GM12878 (cell line): ENCODE measurements at regions not wholly inside any gene's neighbourhood (a gene's known extent, or its start where the extent isn't known, plus 50 kb on each side); places are given as distances from the start of the nearest gene placed in this dataset.

Source experiments
- ATAC-seq: fragments of 200-7000 bp; cut with Tn5 transposase; 3 replicates; pipeline ENCODE4 v1.9.1; 2020; ENCODE audit warnings: mild to moderate bottlenecking, moderate library complexity
- BruUV-seq: library from RNA; stranded (reverse); fragments of 400-500 nt; replicated peaks from 2 replicates; lab custom pipeline; 2021; lab: Mats Ljungman, UMichigan
- CTCF ChIA-PET: fragments of 300-600 bp; sonication (Branson Sonifier 250); formaldehyde crosslinking; extraction: SDS; loops from one replicate; lab custom pipeline; 2021; ENCODE audit warnings: inconsistent platforms; lab: Yijun Ruan, JAX
- POLR2A ChIA-PET: fragments of 350-600 bp; formaldehyde crosslinking; extraction: SDS; loops from one replicate; lab custom pipeline; 2021; ENCODE audit warnings: inconsistent platforms; lab: Charles Lee
- RAD21 ChIA-PET: fragments of 300-600 bp; sonication (Branson Sonifier 250); formaldehyde crosslinking; loops from one replicate; lab custom pipeline; 2023; ENCODE audit warnings: antibody characterized with exemption; ENCODE audit not compliant: unreplicated experiment; lab: Charles Lee
- SMC1A ChIA-PET: fragments of 300-600 bp; sonication (Branson Sonifier 250); formaldehyde crosslinking; loops from one replicate; lab custom pipeline; 2023; ENCODE audit not compliant: unreplicated experiment, uncharacterized antibody; lab: Charles Lee
- DNase-seq: peaks from one replicate; pipeline ENCODE4 v3.0.0-alpha.2; 2011; ENCODE audit warnings: low read depth, low spot score
- FAIRE-seq: peaks from 3 replicates; lab custom pipeline; 2011; peaks lifted over from hg19 to GRCh38; lab: Jason Lieb, UNC
- H2AFZ ChIP-seq: 2 replicates; pipeline ENCODE4 v1.6.0; 2011; ENCODE audit warnings: low read depth, low read length, control low read depth; ENCODE audit not compliant: control insufficient read depth
- H3K27ac ChIP-seq: 2 replicates; pipeline ENCODE4 v1.5.1; 2011; ENCODE audit warnings: control low read depth; ENCODE audit not compliant: control insufficient read depth, insufficient read depth
- H3K27me3 ChIP-seq, 2 experiments: replicated peaks in 1 of 2; 2 replicates each; pipeline versions ENCODE4 v1.6.0 to v1.6.1; 2011; ENCODE audit warnings: low read length in 1 of 2; ENCODE audit not compliant: control insufficient read depth in 2 of 2, insufficient read depth in 2 of 2
- H3K36me3 ChIP-seq, 2 experiments: 2 replicates each; pipeline ENCODE4 v1.5.1; 2011; ENCODE audit warnings: low read length in 1 of 2; ENCODE audit not compliant: control insufficient read depth in 2 of 2, insufficient read depth in 2 of 2
- H3K4me1 ChIP-seq: 2 replicates; pipeline ENCODE4 v1.6.1; 2011; ENCODE audit warnings: mild to moderate bottlenecking, low read length, moderate library complexity, mixed read lengths; ENCODE audit not compliant: control insufficient read depth, insufficient read depth
- H3K4me2 ChIP-seq: 2 replicates; pipeline ENCODE4 v1.6.0; 2011; ENCODE audit warnings: control low read depth; ENCODE audit not compliant: control insufficient read depth, insufficient read depth
- H3K4me3 ChIP-seq: fragments of 200-600 bp; sonication (generic); 2 replicates; pipeline ENCODE4 v1.5.1; 2016
- H3K79me2 ChIP-seq: 2 replicates; pipeline ENCODE4 v1.6.0; 2011; ENCODE audit warnings: low read length; ENCODE audit not compliant: control insufficient read depth, insufficient read depth
- H3K9ac ChIP-seq: 2 replicates; pipeline ENCODE4 v1.8.0; 2011; ENCODE audit warnings: low read length, control low read depth, mixed read lengths; ENCODE audit not compliant: control insufficient read depth, insufficient read depth
- H3K9me3 ChIP-seq: replicated peaks from 3 replicates; pipeline ENCODE4 v1.5.1; 2011; ENCODE audit warnings: mild to moderate bottlenecking, low read length; ENCODE audit not compliant: control insufficient read depth, insufficient read depth
- H4K20me1 ChIP-seq: 2 replicates; pipeline ENCODE4 v1.6.0; 2011; ENCODE audit not compliant: control insufficient read depth, insufficient read depth
- ATF3 ChIP-seq: IDR thresholded peaks from 2 replicates; pipeline ENCODE4 v1.6.1; 2011; ENCODE audit warnings: low read depth, mild to moderate bottlenecking, low read length, moderate library complexity, borderline replicate concordance; ENCODE audit errors: extremely low read depth
- ATF7 ChIP-seq: fragments of 450-650 bp; IDR thresholded peaks from 2 replicates; pipeline ENCODE4 v1.6.1; 2016; ENCODE audit warnings: low read depth, mild to moderate bottlenecking
- BACH1 ChIP-seq: fragments of 450-650 bp; IDR thresholded peaks from 2 replicates; pipeline ENCODE4 v1.6.1; 2017; ENCODE audit warnings: mild to moderate bottlenecking, borderline replicate concordance
- CHD2 ChIP-seq: IDR thresholded peaks from 2 replicates; pipeline ENCODE4 v1.6.1; 2011; ENCODE audit warnings: low read depth, low read length, improper control_type of control experiment, borderline replicate concordance
- EP300 ChIP-seq, 2 experiments: fragments of 150-350 bp in 1 of 2; IDR thresholded peaks; 2 replicates each; pipeline ENCODE4 v1.6.1; 2011 to 2012; ENCODE audit warnings: low read depth in 2 of 2, low read length in 2 of 2, borderline replicate concordance in 1 of 2, improper control_type of control experiment in 1 of 2, inconsistent platforms in 1 of 2; ENCODE audit not compliant: control insufficient read depth in 1 of 2
- ESRRA ChIP-seq: IDR thresholded peaks from 2 replicates; pipeline ENCODE4 v1.6.1; 2012; ENCODE audit warnings: mild to moderate bottlenecking, low read length, improper control_type of control experiment
- HDAC2 ChIP-seq: fragments of 200-600 bp; sonication (generic); IDR thresholded peaks from 2 replicates; pipeline ENCODE4 v1.6.1; 2017
- NFXL1 ChIP-seq: fragments of 450-650 bp; IDR thresholded peaks from 2 replicates; pipeline ENCODE4 v1.6.1; 2017; ENCODE audit warnings: antibody characterized with exemption, mild to moderate bottlenecking, borderline replicate concordance
- POLR2AphosphoS5 ChIP-seq: IDR thresholded peaks from 2 replicates; pipeline ENCODE4 v1.6.1; 2011; ENCODE audit warnings: mild to moderate bottlenecking, low read length, inconsistent platforms
- RUNX3 ChIP-seq: IDR thresholded peaks from 2 replicates; pipeline ENCODE4 v1.6.1; 2012; ENCODE audit warnings: low read length, inconsistent platforms
- SMC3 ChIP-seq: IDR thresholded peaks from 2 replicates; pipeline ENCODE4 v1.6.1; 2011; ENCODE audit warnings: low read length, improper control_type of control experiment, borderline replicate concordance
- TARDBP ChIP-seq: IDR thresholded peaks from 2 replicates; pipeline ENCODE4 v1.6.1; 2016; ENCODE audit warnings: borderline replicate concordance
- TBL1XR1 ChIP-seq: IDR thresholded peaks from 2 replicates; pipeline ENCODE4 v1.6.1; 2012; ENCODE audit warnings: low read depth, low read length, improper control_type of control experiment
- USF1 ChIP-seq: IDR thresholded peaks from 2 replicates; pipeline ENCODE4 v1.6.1; 2011; ENCODE audit warnings: borderline replicate concordance, low read depth, mild to moderate bottlenecking, moderate library complexity, mixed read lengths, low read length; ENCODE audit not compliant: insufficient read depth; ENCODE audit errors: extremely low read length
- WRNIP1 ChIP-seq: IDR thresholded peaks from 2 replicates; pipeline ENCODE4 v1.6.1; 2011; ENCODE audit warnings: low read depth, low read length, improper control_type of control experiment, borderline replicate concordance
- ZBTB33 ChIP-seq: fragments of 450-650 bp; IDR thresholded peaks from 2 replicates; pipeline ENCODE4 v1.6.1; 2017; ENCODE audit warnings: mild to moderate bottlenecking
- ZNF217 ChIP-seq: fragments of 450-650 bp; IDR thresholded peaks from 2 replicates; pipeline ENCODE4 v1.6.1; 2017; ENCODE audit warnings: antibody characterized with exemption, mild to moderate bottlenecking
- ZNF384 ChIP-seq: IDR thresholded peaks from 2 replicates; pipeline ENCODE4 v1.6.1; 2012; ENCODE audit warnings: low read depth, mild to moderate bottlenecking, low read length, improper control_type of control experiment, borderline replicate concordance
- in situ Hi-C: fragments of 300-500 bp; cut with MboI; formaldehyde crosslinking; loops from 9 replicates; pipeline ENCODE4 v1.14.3; 2018; ENCODE audit warnings: mixed read lengths
- intact Hi-C: fragments of 100-400 bp; cut with micrococcal nuclease; formaldehyde crosslinking; loops from one replicate; pipeline ENCODE4 v1.14.2; 2022; ENCODE audit not compliant: unreplicated experiment
- TF ChIP-seq, protein P1 (sequence below): fragments of 450-650 bp; conservative IDR thresholded peaks from 2 replicates; pipeline ENCODE4 v1.6.1; 2017; ENCODE audit warnings: mild to moderate bottlenecking, moderate library complexity

GRCh38 chr12:97097734-97098133, 190.7 kb downstream of the NEDD1 start (continued):
- TF ChIP-seq ZBTB33 (no peak), ESRRA (no peak), EP300 (IDR thresholded peaks at IDR 0.05; ENCODE audit: borderline replicate concordance in 1 of 2, control insufficient read depth in 1 of 2, low read depth in 2 of 2, low read length in 2 of 2) (no peak), USF1 (no peak), ZNF384 (no peak), HDAC2 (no peak), WRNIP1 (no peak), TBL1XR1 (no peak), BACH1 (no peak), ATF7 (no peak)

- no peak overlapping the region for H3K4me3 ChIP-seq
- H4K20me1 ChIP-seq: no peaks in the 10 kb centered on the region
- no peaks in the 10 kb centered on the region for H3K4me1 ChIP-seq
- ChIA-PET SMC1A (no interaction called here), CTCF (no interaction called here), POLR2A (no interaction called here), RAD21 (no interaction called here)
- intact Hi-C loops: no loop called here
- no peaks in the 10 kb centered on the region for H3K36me3 ChIP-seq
- no peak overlapping the region for H3K4me2 ChIP-seq
- H3K27me3 ChIP-seq: no peaks in the 10 kb centered on the region
- no peak overlapping the region for H2AFZ ChIP-seq
- H3K9me3 ChIP-seq: no peaks in the 10 kb centered on the region
- in situ Hi-C loops: no loop called here
- DNase-seq (no peak), FAIRE-seq (no peak), ATAC-seq (no peak)
- H3K9ac ChIP-seq: no peak overlapping the region
- BruUV-seq: no TSS peak
- no peaks in the 10 kb centered on the region for H3K79me2 ChIP-seq
- no peak overlapping the region for H3K27ac ChIP-seq
- no peak for TF ChIP-seq TARDBP
- TF ChIP-seq, protein P1, sequence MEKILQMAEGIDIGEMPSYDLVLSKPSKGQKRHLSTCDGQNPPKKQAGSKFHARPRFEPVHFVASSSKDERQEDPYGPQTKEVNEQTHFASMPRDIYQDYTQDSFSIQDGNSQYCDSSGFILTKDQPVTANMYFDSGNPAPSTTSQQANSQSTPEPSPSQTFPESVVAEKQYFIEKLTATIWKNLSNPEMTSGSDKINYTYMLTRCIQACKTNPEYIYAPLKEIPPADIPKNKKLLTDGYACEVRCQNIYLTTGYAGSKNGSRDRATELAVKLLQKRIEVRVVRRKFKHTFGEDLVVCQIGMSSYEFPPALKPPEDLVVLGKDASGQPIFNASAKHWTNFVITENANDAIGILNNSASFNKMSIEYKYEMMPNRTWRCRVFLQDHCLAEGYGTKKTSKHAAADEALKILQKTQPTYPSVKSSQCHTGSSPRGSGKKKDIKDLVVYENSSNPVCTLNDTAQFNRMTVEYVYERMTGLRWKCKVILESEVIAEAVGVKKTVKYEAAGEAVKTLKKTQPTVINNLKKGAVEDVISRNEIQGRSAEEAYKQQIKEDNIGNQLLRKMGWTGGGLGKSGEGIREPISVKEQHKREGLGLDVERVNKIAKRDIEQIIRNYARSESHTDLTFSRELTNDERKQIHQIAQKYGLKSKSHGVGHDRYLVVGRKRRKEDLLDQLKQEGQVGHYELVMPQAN: no peak
- TF ChIP-seq POLR2AphosphoS5: no peak
- TF ChIP-seq NFXL1: no peak
- no peak for TF ChIP-seq RUNX3
- TF ChIP-seq USF1: no peak
- no peak for TF ChIP-seq CHD2
- TF ChIP-seq ZNF217: no peak
- TF ChIP-seq ATF3: no peak
- TF ChIP-seq SMC3: no peak
Measured at GRCh38 chr12:97109441-97109840, 202.4 kb downstream of the NEDD1 start.
